ENCODE measurements at regions not wholly inside any gene's neighbourhood (a gene's known extent, or its start where the extent isn't known, plus 50 kb on each side); places are given as distances from the start of the nearest gene placed in this dataset.
"Not testable (repeated sequence)": the region's sequence is repeated elsewhere in the genome, so short reads cannot be mapped to it uniquely, and the experiment has no call there.

DNA sequence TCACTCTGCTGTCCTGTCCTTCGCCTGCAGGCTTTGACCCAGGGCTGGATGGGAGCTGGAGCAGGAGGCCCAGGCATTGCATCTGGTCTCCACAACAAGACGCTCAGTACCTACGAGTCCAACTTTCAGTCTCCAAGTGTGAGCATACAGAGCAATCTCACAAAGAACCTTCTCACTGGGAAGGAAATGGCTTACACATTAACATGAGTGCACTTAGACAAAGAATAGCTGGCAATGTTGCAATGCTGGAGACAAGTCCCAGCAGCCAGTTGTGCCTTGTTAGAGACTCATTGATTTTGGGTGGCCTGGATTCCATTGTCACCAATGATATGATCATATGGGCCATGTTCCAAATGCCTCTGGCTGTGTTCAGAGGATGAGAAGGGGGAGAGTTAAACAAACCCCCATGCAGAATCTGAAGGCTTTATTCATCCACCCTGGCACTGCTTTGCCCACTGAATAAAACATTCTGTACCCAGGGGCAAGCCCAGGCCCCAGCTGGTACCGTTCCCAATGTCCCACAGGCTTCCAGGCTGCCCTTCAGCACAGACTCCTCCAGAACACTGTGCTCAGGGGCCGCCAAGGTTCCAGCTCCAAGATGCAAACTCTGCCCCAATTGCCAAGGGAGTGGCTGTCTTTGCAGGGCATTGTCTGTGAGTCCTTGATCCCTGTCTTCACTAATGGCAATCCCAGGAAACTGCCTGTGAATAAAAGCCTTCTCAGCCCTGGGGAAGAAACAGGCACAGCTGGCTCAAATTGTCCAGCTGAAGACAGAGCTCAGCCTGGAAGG lies 185.5 kb downstream of the HSD17B3 start:
- Histone ChIP-seq H3K4me1 (ENCODE audit: control insufficient read depth, insufficient read depth, low read length, unreplicated experiment) (no peaks in the 10 kb centered on the region), H2AFZ (ENCODE audit: low read length, unreplicated experiment) (no peak overlapping the region), H3K27me3 (ENCODE audit: insufficient read depth, low read length) (peaks cover 18% of the 10 kb centered on the region), H3K79me2 (ENCODE audit: control insufficient read depth, insufficient read depth, low read length, unreplicated experiment) (no peaks in the 10 kb centered on the region), H3K4me3 (ENCODE audit: low read depth, low read length) (no peak overlapping the region), H3K36me3 (ENCODE audit: insufficient read depth, low read length) (no peaks in the 10 kb centered on the region), H3K27ac (ENCODE audit: low read depth, low read length) (no peak overlapping the region)

DNA sequence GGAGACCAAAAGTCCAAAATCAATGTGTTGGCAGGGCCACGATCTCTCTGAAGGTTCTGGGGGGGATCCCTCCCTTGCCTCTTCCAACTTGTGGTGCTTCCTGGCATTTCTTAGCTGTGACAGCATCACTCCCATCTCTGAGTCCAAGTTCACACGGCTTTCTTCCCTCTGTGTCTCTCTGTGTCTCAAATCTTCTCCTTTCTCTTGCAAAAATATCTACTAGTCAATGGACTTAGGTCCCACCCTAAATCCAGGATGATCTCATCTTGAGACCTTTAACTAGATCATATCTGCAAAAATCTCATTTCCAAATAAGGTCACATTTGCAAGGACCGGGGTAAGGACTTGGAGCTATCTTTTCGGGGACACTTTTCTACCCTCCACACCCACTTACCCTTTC lies 186.1 kb downstream of the HSD17B3 start:
- Histone ChIP-seq H3K27me3 (ENCODE audit: insufficient read depth, low read length) (peaks cover 20% of the 10 kb centered on the region), H3K27ac (ENCODE audit: low read depth, low read length) (no peak overlapping the region), H3K4me3 (ENCODE audit: low read depth, low read length) (no peak overlapping the region), H3K4me1 (ENCODE audit: control insufficient read depth, insufficient read depth, low read length, unreplicated experiment) (no peaks in the 10 kb centered on the region), H3K36me3 (ENCODE audit: insufficient read depth, low read length) (no peaks in the 10 kb centered on the region), H2AFZ (ENCODE audit: low read length, unreplicated experiment) (no peak overlapping the region), H3K79me2 (ENCODE audit: control insufficient read depth, insufficient read depth, low read length, unreplicated experiment) (no peaks in the 10 kb centered on the region)

DNA sequence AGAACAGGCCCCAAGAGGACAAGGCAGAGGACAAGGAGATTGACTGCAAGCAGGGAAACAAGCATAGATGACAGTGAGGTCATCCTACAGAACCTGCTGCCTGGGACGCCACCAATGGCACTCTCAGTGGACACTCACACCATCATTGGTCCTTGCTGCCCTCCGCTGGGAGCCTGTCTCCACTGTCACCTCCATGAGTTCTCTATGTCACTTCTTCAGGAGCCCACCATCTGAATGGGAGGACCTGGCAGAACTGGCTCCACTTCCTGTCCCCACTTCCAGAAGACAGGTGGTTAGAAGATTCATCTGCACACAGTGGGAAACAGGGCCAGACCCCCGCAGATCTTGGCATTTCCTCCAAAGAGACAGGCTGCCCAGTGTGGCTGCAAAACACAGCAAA lies 188.9 kb downstream of the HSD17B3 start:
- H3K4me1 ChIP-seq (ENCODE audit: control insufficient read depth, insufficient read depth, low read length, unreplicated experiment), result no peaks in the 10 kb centered on the region

DNA sequence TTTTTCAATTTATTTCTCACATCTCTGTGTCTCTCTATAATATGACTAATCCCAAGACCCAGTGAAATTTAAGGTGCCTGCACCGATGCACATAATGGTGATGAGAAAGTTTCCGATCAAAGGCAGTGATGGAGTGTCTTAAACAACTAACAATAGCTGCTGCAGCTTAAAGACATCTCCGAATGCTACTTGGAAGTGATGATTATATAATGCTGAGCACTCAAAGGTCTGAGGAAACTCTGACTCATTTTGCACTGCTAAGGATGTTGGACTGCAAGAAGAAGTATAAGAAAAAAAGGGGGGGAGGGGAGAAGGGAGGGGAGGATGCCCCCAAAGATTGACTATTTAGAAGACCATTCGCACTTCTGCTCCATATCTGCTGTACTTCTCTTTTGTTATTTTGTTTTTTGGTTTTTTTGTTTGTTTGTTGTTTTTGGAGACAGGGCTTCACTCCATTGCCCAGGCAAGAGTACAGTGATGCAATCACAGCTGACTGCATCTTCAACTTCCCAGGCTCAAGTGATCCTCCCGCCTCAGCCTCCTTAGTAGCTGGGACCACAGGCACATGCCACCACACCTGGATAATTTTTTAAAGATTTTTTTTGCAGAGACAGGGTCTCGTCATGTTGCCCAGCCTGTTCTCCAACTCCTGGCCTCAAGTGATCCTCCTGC lies 192.2 kb downstream of the HSD17B3 start:
- H3K27me3 ChIP-seq (ENCODE audit: insufficient read depth, low read length), result peaks cover 44% of the 10 kb centered on the region

More for the DNA sequence above, 188.9 kb downstream of the HSD17B3 start:
- no peaks in the 10 kb centered on the region for H3K79me2 ChIP-seq (ENCODE audit: control insufficient read depth, insufficient read depth, low read length, unreplicated experiment)
- no peak overlapping the region for H2AFZ ChIP-seq (ENCODE audit: low read length, unreplicated experiment)
- H3K4me3 ChIP-seq (ENCODE audit: low read depth, low read length), result no peak overlapping the region
- no peak overlapping the region for H3K27ac ChIP-seq (ENCODE audit: low read depth, low read length)
- H3K27me3 ChIP-seq (ENCODE audit: insufficient read depth, low read length), result peaks cover 35% of the 10 kb centered on the region
- no peaks in the 10 kb centered on the region for H3K36me3 ChIP-seq (ENCODE audit: insufficient read depth, low read length)

DNA sequence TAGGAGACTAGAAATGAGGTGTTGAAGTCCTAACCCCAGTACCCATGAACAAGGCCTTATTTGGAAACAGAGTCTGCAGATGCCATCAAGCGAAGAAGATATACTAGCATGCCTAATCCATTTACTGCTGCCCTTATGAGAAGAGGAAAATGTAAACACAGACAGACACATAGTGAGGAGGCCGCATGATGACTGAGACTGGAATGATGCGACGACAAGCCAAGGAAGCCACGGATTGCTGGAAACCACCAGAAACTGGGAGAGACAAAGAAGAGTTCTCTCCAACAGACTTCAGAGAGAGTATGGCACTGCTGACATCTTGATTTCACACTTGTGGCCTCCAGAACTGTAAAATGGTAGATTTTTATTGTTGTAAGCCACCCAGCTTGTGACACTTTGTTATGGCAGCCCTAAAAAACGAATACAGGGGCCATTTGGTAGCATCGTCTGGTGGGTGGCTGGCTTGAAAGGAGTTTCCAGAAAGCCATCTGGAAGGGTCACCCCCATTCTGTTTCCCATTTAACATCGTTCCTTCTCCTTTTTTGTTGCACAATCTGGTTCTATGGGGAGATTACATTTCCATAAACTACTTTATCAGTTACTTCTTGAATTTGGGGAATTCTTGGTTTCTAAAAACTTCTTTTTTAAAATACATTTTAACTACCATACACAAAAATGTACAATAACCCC lies 193.1 kb downstream of the HSD17B3 start:
- H3K27ac ChIP-seq (ENCODE audit: low read depth, low read length), result no peak overlapping the region
- H3K27me3 ChIP-seq (ENCODE audit: insufficient read depth, low read length), result peaks cover 44% of the 10 kb centered on the region
- no peak overlapping the region for H3K4me3 ChIP-seq (ENCODE audit: low read depth, low read length)

More for the DNA sequence above, 192.2 kb downstream of the HSD17B3 start:
- no peak overlapping the region for H3K27ac ChIP-seq (ENCODE audit: low read depth, low read length)
- no peak overlapping the region for H2AFZ ChIP-seq (ENCODE audit: low read length, unreplicated experiment)
- H3K79me2 ChIP-seq (ENCODE audit: control insufficient read depth, insufficient read depth, low read length, unreplicated experiment), result no peaks in the 10 kb centered on the region
- H3K4me3 ChIP-seq (ENCODE audit: low read depth, low read length), result no peak overlapping the region
- H3K36me3 ChIP-seq (ENCODE audit: insufficient read depth, low read length), result no peaks in the 10 kb centered on the region
- no peaks in the 10 kb centered on the region for H3K4me1 ChIP-seq (ENCODE audit: control insufficient read depth, insufficient read depth, low read length, unreplicated experiment)

DNA sequence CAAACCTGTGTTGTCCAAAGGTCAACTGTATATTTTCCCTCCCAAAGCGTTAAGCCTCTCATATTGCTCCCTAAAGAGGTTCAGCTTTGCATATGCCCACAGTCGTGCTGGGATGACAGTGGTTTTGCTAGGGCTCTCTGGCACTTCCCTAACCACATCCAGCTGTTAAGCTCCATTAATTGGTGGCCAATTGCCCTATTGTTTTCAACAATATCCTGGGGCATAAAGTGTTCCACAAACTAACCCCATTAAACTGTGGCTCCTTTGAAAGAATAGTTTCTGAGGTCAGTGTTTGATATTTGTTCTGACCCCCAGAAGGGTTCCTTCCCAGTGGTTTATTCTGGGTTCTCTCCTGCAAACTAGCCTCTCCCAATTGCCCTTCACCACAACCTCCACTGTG lies 194.5 kb downstream of the HSD17B3 start:
- Histone ChIP-seq H3K4me3 (ENCODE audit: low read depth, low read length) (no peak overlapping the region), H3K4me1 (ENCODE audit: control insufficient read depth, insufficient read depth, low read length, unreplicated experiment) (no peaks in the 10 kb centered on the region), H3K79me2 (ENCODE audit: control insufficient read depth, insufficient read depth, low read length, unreplicated experiment) (no peaks in the 10 kb centered on the region), H2AFZ (ENCODE audit: low read length, unreplicated experiment) (no peak overlapping the region), H3K27me3 (ENCODE audit: insufficient read depth, low read length) (peaks cover 44% of the 10 kb centered on the region), H3K27ac (ENCODE audit: low read depth, low read length) (no peak overlapping the region), H3K36me3 (ENCODE audit: insufficient read depth, low read length) (no peaks in the 10 kb centered on the region)

More for the DNA sequence above, 193.1 kb downstream of the HSD17B3 start:
- no peaks in the 10 kb centered on the region for H3K79me2 ChIP-seq (ENCODE audit: control insufficient read depth, insufficient read depth, low read length, unreplicated experiment)
- no peak overlapping the region for H2AFZ ChIP-seq (ENCODE audit: low read length, unreplicated experiment)
- no peaks in the 10 kb centered on the region for H3K36me3 ChIP-seq (ENCODE audit: insufficient read depth, low read length)
- no peaks in the 10 kb centered on the region for H3K4me1 ChIP-seq (ENCODE audit: control insufficient read depth, insufficient read depth, low read length, unreplicated experiment)

DNA sequence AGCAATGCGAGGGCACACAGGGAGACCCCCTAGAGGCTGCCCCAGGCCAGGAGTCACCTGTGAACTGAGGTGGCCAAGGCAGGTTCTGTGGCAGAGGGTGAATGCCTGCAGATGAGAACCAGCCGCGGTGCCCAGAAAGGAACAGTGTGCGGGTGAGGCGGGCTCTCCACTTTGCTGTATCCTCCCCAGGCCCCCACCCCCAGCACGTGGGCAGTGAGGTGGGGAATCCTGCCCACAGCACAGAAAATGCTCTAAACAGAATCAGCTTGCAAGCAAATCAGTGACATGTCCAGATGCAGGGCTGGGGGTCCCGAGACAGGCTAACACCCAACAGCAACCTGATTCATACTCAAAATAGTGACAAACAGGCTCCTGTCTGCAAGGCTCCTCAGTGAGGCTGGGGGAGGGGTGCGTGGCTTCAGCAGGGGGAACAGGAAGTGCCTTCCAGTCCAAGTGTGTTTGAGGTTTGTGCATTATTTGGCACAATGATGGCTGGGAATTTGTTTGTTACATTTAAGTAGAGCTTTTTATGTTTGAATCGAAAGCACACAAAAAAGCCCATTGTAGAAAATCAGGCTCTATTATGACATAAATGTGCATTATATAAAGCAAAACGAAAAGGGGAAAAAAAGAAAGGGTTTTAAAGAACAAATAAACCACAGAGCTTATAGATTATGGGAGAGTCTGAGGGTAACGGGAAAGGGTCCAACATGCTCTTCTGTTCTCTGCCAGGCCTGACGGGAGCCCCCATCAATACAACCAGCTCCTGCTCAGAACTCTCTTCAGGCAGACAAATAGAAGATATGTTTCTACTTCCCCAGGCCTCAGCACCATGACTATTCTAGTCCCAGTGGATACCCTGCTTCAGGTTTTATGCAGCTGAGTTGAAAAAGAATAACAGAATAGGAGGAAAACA lies 201.3 kb downstream of the HSD17B3 start:
- Histone ChIP-seq H3K36me3 (ENCODE audit: insufficient read depth, low read length) (no peaks in the 10 kb centered on the region), H3K4me1 (ENCODE audit: control insufficient read depth, insufficient read depth, low read length, unreplicated experiment) (no peaks in the 10 kb centered on the region), H3K79me2 (ENCODE audit: control insufficient read depth, insufficient read depth, low read length, unreplicated experiment) (no peaks in the 10 kb centered on the region), H3K4me3 (ENCODE audit: low read depth, low read length) (no peak overlapping the region), H3K27me3 (ENCODE audit: insufficient read depth, low read length) (peaks cover under 1% of the 10 kb centered on the region), H2AFZ (ENCODE audit: low read length, unreplicated experiment) (no peak overlapping the region), H3K27ac (ENCODE audit: low read depth, low read length) (no peak overlapping the region)

DNA sequence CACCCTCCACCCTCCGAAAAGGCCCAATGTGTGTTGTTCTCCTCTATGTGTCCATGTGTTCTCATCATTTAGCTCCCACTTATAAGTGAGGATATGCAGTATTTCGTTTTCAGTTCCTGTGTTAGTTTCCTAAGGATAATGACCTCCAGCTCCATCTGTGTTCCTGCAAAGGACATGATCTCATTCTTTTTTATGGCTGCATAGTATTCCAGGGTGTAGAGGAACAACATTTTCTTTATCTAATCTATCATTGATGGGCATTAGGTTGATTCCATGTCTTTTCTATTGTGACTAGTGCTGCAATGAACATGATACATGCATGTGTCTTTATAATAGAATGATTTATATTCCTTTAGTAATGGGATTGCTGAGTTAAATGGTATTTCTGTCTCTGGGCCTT lies 211.3 kb downstream of the HSD17B3 start:
- not testable (repeated sequence) for H3K79me2 ChIP-seq (ENCODE audit: control insufficient read depth, insufficient read depth, low read length, unreplicated experiment); H3K4me1 ChIP-seq (ENCODE audit: control insufficient read depth, insufficient read depth, low read length, unreplicated experiment); H3K36me3 ChIP-seq (ENCODE audit: insufficient read depth, low read length); H2AFZ ChIP-seq (ENCODE audit: low read length, unreplicated experiment); H3K4me3 ChIP-seq (ENCODE audit: low read depth, low read length); H3K27ac ChIP-seq (ENCODE audit: low read depth, low read length)
- peaks cover 26% of the 10 kb centered on the region for H3K27me3 ChIP-seq (ENCODE audit: insufficient read depth, low read length)

DNA sequence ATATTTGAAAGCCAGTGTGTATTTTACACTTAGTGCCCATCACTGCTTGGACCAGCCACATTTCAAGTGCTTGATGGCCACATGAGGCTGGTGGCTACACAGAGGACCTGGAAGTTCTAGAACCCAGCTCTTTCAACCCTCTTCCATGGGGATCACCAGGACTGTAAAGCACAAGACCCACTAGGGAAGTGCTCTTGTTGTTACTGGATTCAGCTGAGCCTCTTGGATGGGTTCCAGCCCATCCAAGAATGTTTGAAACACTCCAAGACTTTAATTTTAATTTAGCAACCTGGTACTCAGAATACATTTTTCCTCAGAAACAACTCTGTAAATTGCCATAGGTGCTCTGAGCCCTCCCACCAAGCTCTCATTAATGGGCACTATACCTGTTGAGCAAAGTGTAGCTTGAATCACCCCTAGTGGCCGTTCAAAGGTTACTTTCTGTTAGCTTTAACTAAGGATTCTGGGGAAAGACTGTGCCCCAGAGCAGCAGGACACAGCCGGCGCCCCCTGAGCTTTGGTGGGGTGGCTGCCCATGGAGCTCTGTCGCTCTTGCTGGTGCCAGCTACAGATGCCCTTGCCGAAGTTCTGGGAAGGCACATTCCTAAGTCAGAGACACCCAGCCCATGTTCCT lies 212.4 kb downstream of the HSD17B3 start:
- Histone ChIP-seq H2AFZ (ENCODE audit: low read length, unreplicated experiment) (no peak overlapping the region), H3K4me1 (ENCODE audit: control insufficient read depth, insufficient read depth, low read length, unreplicated experiment) (no peaks in the 10 kb centered on the region), H3K27me3 (ENCODE audit: insufficient read depth, low read length) (peaks cover 26% of the 10 kb centered on the region), H3K79me2 (ENCODE audit: control insufficient read depth, insufficient read depth, low read length, unreplicated experiment) (no peaks in the 10 kb centered on the region), H3K27ac (ENCODE audit: low read depth, low read length) (no peak overlapping the region), H3K4me3 (ENCODE audit: low read depth, low read length) (no peak overlapping the region), H3K36me3 (ENCODE audit: insufficient read depth, low read length) (no peaks in the 10 kb centered on the region)

DNA sequence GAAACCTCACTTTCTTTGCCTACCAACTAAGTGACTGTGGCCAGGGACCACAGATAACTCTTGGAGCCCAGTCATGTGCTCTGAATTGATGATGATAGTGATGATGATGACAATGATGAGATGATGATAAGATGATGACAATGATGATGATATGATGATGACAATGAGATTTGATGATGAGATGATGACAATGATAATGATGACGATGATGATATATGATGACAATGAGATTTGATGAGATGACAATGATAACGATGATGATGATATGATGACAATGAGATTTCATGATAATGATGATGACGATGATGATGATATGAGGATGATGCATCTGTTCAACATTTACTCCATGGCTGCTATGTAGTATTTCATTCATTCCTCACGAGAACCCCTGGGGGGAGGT lies 213.0 kb downstream of the ERCC6L2 start:
- H3K27ac ChIP-seq (ENCODE audit: low read depth, low read length), result no peak overlapping the region
- no peak overlapping the region for H3K4me3 ChIP-seq (ENCODE audit: low read depth, low read length)
- no peak overlapping the region for H2AFZ ChIP-seq (ENCODE audit: low read length, unreplicated experiment)
- no peaks in the 10 kb centered on the region for H3K79me2 ChIP-seq (ENCODE audit: control insufficient read depth, insufficient read depth, low read length, unreplicated experiment)
- H3K27me3 ChIP-seq (ENCODE audit: insufficient read depth, low read length), result peaks cover 26% of the 10 kb centered on the region
- no peaks in the 10 kb centered on the region for H3K4me1 ChIP-seq (ENCODE audit: control insufficient read depth, insufficient read depth, low read length, unreplicated experiment)
- no peaks in the 10 kb centered on the region for H3K36me3 ChIP-seq (ENCODE audit: insufficient read depth, low read length)
